Stimulated activated naive CD4-positive, alpha-beta T cell (primary cell): ENCODE measurements at regions not wholly inside any gene's neighbourhood (a gene's known extent, or its start where the extent isn't known, plus 50 kb on each side); places are given as distances from the start of the nearest gene placed in this dataset.

Experiments used
- DNase-seq, 6 experiments: peaks; one replicate each; lab custom pipeline; 2025; lab: John Stamatoyannopoulos, UW

GRCh38 chr2:45178854-45179253 lies 169.6 kb upstream of the SIX2 start:
- DNase-seq, result no peak

- DNase-seq, result no peak
Observed at GRCh38 chr2:45178359-45178758, 169.1 kb upstream of the SIX2 start.

GRCh38 chr2:45177870-45178269 lies 168.6 kb upstream of the SIX2 start:
- DNase-seq, result no peak

GRCh38 chr2:45176390-45176789 lies 167.1 kb upstream of the SIX2 start:
- DNase-seq, result no peak

- DNase-seq, result no peak
Observed at GRCh38 chr2:45173513-45173912, 164.3 kb upstream of the SIX2 start.

- no peak for DNase-seq
Observed at GRCh38 chr2:45172760-45173392, 163.6 kb upstream of the SIX2 start.

GRCh38 chr2:45172142-45172541 lies 162.9 kb upstream of the SIX2 start:
- no peak for DNase-seq

- DNase-seq, result no peak
Observed at GRCh38 chr2:45171136-45171501, 161.9 kb upstream of the SIX2 start.

GRCh38 chr2:45170191-45171135 lies 161.2 kb upstream of the SIX2 start:
- no peak for DNase-seq

GRCh38 chr2:45169339-45170190 lies 160.3 kb upstream of the SIX2 start:
- DNase-seq, result no peak

- no peak for DNase-seq
Observed at GRCh38 chr2:45168711-45169338, 159.6 kb upstream of the SIX2 start.

GRCh38 chr2:45167920-45168629 lies 158.8 kb upstream of the SIX2 start:
- no peak for DNase-seq

GRCh38 chr2:45166229-45166890 lies 157.1 kb upstream of the SIX2 start:
- DNase-seq, result no peak

- DNase-seq, result no peak
Observed at GRCh38 chr2:45162711-45163110, 153.5 kb upstream of the SIX2 start.

GRCh38 chr2:45156605-45157004 lies 147.4 kb upstream of the SIX2 start:
- no peak for DNase-seq

GRCh38 chr2:45154606-45155155 lies 145.4 kb upstream of the SIX2 start:
- DNase-seq, result no peak

GRCh38 chr2:45154144-45154543 lies 144.9 kb upstream of the SIX2 start:
- DNase-seq, result no peak

GRCh38 chr2:45153121-45153520 lies 143.9 kb upstream of the SIX2 start:
- DNase-seq, result no peak

GRCh38 chr2:45152691-45153090 lies 143.4 kb upstream of the SIX2 start:
- no peak for DNase-seq

GRCh38 chr2:45145073-45145899 lies 136.0 kb upstream of the SIX2 start:
- no peak for DNase-seq
